ENCODE measurements at regions not wholly inside any gene's neighbourhood (a gene's known extent, or its start where the extent isn't known, plus 50 kb on each side); places are given as distances from the start of the nearest gene placed in this dataset.

DNA sequence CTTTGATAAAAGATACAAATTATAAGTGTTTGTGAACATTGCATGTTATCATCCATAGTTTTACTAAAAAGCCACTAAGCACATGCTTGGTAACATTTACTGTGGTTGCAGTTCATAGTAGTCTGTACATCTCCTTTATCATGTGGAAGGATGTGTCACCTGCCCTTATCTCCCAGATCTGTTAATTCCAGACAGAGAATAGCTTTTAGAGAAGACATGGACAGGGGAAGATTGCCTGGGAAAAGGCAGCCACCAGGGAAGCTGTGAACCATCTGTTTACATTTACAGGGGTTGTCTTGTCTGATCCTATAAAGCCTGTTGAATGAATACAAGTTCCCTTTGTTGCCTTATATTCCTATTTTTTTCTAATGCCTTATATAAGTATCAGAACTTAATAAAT is 396.0 kb downstream of the FAT4 start:
- DNase-seq, result no peak
- TF ChIP-seq, protein P1, sequence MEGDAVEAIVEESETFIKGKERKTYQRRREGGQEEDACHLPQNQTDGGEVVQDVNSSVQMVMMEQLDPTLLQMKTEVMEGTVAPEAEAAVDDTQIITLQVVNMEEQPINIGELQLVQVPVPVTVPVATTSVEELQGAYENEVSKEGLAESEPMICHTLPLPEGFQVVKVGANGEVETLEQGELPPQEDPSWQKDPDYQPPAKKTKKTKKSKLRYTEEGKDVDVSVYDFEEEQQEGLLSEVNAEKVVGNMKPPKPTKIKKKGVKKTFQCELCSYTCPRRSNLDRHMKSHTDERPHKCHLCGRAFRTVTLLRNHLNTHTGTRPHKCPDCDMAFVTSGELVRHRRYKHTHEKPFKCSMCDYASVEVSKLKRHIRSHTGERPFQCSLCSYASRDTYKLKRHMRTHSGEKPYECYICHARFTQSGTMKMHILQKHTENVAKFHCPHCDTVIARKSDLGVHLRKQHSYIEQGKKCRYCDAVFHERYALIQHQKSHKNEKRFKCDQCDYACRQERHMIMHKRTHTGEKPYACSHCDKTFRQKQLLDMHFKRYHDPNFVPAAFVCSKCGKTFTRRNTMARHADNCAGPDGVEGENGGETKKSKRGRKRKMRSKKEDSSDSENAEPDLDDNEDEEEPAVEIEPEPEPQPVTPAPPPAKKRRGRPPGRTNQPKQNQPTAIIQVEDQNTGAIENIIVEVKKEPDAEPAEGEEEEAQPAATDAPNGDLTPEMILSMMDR (IDR thresholded peaks at IDR 0.05; ENCODE audit: low read depth, low read length, missing control alignments), result no peak
- H3K27ac ChIP-seq, result no peak overlapping the region
- H3K36me3 ChIP-seq (replicated peaks), result no peaks in the 10 kb centered on the region
- in situ Hi-C loops (cut with HindIII; ENCODE audit: low pct_ligation_motif_present, low sequenced_read_pairs), result no loop called here
- no peaks in the 10 kb centered on the region for H3K27me3 ChIP-seq (replicated peaks)
- no peak overlapping the region for H3K4me3 ChIP-seq (ENCODE audit: low read depth, low read length)

DNA sequence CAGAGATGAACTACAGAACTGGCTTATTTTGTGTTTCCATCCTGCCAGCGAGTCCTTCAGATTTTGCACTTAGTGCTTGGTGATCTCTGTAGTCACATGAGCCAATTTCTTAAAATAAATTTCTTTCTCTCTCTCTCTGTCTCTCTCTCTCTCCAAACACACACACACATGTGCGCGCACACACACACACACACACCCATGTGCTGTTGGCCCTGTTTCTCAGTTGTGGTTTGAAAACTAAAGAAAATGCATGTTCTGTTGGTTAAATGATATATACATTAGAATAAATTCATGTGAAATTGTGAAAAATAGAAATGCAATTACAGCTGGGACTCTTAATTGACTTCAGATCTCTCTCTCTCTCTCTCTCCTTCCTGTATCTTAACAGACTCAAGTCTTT is 399.3 kb downstream of the FAT4 start:
- Histone ChIP-seq H3K27me3 (replicated peaks) (no peaks in the 10 kb centered on the region), H3K27ac (no peak overlapping the region), H3K4me3 (ENCODE audit: low read depth, low read length) (no peak overlapping the region), H3K36me3 (replicated peaks) (no peaks in the 10 kb centered on the region)
- TF ChIP-seq, protein P1 (IDR thresholded peaks at IDR 0.05; ENCODE audit: low read depth, low read length, missing control alignments), result no peak
- DNase-seq, result no peak
- in situ Hi-C loops (cut with HindIII; ENCODE audit: low pct_ligation_motif_present, low sequenced_read_pairs), result no loop called here

DNA sequence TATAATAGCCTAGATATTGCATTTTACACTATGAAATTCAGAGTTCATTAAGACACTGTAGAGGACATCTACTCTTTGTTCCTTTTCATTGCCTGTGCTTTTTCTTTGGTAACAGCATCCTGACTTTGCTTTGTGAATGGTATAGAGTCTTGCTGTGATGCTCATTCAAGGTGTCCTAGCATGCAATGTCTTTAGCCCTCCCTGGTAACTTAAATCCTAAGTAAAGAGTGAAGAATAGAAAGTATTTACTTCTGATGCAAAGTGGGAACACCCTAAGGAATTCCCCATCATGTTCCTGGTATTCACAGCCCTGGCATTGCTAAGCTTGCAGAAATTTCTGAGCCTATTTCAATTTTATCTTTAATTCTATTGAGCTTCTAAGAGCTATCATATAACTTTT is 400.1 kb downstream of the FAT4 start:
- Histone ChIP-seq H3K27ac (no peak overlapping the region), H3K4me3 (ENCODE audit: low read depth, low read length) (no peak overlapping the region), H3K36me3 (replicated peaks) (no peaks in the 10 kb centered on the region), H3K27me3 (replicated peaks) (no peaks in the 10 kb centered on the region)
- DNase-seq, result no peak
- TF ChIP-seq, protein P1 (IDR thresholded peaks at IDR 0.05; ENCODE audit: low read depth, low read length, missing control alignments), result no peak
- in situ Hi-C loops (cut with HindIII; ENCODE audit: low pct_ligation_motif_present, low sequenced_read_pairs), result no loop called here

DNA sequence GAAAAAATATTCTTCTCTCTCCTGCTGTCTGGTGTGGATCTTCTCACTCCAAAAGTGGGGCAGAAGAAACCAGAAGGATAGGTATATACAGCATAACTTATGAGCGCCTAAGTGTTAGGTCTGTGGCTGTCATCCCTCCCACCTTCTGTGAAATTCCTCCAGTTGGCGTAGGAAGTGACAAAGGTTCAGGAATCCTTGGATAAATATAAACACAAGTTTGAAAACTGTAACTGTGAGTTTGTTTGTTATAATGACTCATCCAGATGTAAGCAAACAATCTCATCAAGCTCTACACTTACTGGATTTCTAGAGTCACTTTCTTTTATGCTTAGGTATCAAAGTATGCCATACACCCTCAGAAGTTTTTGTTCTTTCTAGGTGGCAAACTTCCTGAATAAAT is 405.2 kb downstream of the FAT4 start:
- Histone ChIP-seq H3K4me3 (ENCODE audit: low read depth, low read length) (no peak overlapping the region), H3K27ac (no peak overlapping the region), H3K27me3 (replicated peaks) (no peaks in the 10 kb centered on the region), H3K36me3 (replicated peaks) (no peaks in the 10 kb centered on the region)
- in situ Hi-C loops (cut with HindIII; ENCODE audit: low pct_ligation_motif_present, low sequenced_read_pairs), result no loop called here
- TF ChIP-seq, protein P1 (IDR thresholded peaks at IDR 0.05; ENCODE audit: low read depth, low read length, missing control alignments), result no peak
- DNase-seq, result peak; percentile 16

DNA sequence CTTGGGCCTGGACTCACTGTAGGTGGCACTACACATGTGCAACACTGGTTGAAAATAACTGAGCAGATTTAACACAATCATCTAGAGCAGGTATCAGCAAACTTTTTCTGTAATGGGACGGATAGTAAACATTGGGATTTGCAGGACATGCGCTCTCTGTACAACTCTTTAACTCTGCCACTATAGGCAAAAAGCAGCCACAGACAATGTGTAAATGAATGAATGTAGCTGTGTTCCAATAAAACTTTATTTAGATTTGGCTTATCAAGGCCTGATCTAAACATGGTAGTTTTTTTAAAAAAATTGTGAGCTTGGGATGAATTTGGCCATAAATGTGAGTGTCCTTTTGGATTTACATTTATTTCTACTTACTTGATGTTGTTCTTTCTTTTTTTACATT is 407.3 kb downstream of the FAT4 start:
- no peaks in the 10 kb centered on the region for H3K36me3 ChIP-seq (replicated peaks)
- H3K27me3 ChIP-seq (replicated peaks), result no peaks in the 10 kb centered on the region
- H3K27ac ChIP-seq, result no peak overlapping the region
- in situ Hi-C loops (cut with HindIII; ENCODE audit: low pct_ligation_motif_present, low sequenced_read_pairs), result no loop called here
- TF ChIP-seq, protein P1 (IDR thresholded peaks at IDR 0.05; ENCODE audit: low read depth, low read length, missing control alignments), result no peak
- H3K4me3 ChIP-seq (ENCODE audit: low read depth, low read length), result no peak overlapping the region
- DNase-seq, result no peak

DNA sequence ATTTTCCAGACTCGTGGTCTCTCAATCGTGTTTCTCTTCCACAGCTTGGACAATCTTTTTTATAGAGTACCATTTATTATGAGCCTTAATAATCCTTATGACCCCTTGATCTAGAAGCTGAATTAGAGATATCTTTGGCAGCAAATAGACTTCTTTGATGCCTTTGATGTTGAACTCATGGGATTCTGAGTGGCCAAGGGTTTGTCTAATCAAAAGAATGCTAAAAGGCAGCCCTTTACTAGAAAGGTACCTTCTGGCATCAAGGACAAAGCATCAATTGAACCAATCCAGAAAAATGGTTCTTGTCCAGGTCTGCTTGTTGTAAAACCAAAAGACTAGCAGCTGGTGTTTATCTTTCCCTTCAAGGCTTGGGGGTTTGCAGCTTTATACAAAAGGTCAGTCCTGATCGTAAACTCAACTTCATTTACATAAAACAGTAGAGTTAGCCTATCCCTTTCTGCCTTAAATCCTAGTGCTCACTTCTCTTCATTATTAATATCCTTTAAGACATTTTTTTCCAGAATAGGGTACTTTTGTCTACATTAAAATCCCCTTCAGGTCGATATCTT is 411.3 kb downstream of the FAT4 start:
- no peak for DNase-seq
- in situ Hi-C loops (cut with HindIII; ENCODE audit: low pct_ligation_motif_present, low sequenced_read_pairs), result no loop called here
- Histone ChIP-seq H3K36me3 (replicated peaks) (no peaks in the 10 kb centered on the region), H3K27me3 (replicated peaks) (no peaks in the 10 kb centered on the region), H3K27ac (no peak overlapping the region), H3K4me3 (ENCODE audit: low read depth, low read length) (no peak overlapping the region)
- TF ChIP-seq, protein P1 (IDR thresholded peaks at IDR 0.05; ENCODE audit: low read depth, low read length, missing control alignments), result no peak
